HG03469 (cell line): ENCODE measurements at regions not wholly inside any gene's neighbourhood (a gene's known extent, or its start where the extent isn't known, plus 50 kb on each side); places are given as distances from the start of the nearest gene placed in this dataset.
"Not testable (repeated sequence)": the region's sequence is repeated elsewhere in the genome, so short reads cannot be mapped to it uniquely, and the experiment has no call there.

Source experiments
- ATAC-seq: cut with Tn5 transposase; IDR thresholded peaks from one replicate; pipeline ENCODE4 v1.9.1; 2021; ENCODE audit warnings: mild to moderate bottlenecking, moderate library complexity, moderate number of reproducible peaks; ENCODE audit not compliant: unreplicated experiment

DNA sequence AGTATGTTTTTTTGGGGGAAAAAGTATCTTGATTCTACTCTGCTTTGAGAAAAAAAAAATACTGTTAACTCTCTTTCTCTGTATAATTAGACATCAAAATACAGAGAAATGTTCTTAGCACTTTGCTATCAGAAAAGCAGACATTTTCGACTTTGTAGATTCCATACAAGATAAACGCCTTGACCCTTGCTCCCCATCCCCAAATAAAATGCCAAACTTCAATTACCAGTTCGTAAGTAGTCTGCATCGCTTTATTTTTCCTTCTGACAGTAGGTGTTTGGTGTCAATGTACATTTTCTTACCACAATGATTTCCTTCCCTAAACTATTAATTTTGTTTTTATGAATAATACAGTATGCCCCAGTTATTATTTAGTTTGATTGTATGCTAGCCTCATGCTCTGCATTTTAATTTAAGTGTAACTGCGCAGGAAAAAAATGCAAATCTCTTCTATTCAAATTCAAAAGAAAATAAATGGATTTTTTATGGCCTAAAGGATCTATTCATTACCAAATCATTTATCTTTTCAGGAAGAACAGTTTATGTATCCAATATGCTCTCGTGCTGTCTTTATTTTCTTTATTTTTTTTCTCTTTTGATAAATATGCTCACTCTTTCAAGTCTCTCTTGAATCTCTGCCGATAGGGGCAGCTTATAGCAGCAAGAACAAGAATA is 84.8 kb upstream of the ZNF217 start:
- ATAC-seq: no peak

DNA sequence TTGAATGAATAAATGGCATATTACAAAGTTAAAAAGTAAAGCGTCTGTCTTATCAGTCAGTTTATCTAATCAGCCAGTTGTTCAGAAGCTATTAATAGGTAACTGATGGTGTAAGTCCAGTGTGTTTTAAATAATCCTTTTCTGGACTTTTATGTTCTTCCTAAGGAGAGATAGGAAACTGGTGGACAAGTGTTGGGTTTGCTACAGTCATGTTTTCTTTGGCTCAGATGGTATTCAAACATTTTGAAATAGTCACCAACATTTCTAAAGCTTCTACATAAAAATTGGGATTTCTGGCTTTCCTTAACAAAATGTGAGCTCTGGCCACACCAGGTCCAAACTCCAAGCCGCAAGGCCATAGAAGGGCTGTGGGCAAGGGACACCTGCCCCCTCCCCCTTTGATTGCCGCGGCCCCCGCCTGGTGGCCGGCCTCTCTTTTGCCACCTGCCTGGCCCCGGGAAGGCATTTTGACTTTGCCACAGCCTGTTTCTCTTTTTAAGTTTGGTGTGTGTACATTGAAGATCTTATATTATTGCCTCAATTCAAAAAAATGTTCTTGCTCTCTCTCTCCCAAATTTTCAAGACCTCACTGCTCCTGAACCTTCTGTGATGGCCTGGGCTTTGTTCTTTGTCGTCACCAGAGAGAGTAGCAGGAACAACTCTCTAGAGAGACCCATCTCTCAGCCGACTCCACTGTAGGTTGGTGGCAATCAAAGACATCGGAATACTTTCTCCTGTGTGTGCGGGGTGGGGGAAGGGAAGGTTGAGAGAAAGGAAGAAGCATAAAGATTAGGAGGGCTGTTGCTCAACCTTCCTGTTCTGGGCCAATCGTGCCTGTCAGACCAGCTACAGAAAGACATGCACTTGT is 84.0 kb upstream of the ZNF217 start:
- ATAC-seq: no peak

DNA sequence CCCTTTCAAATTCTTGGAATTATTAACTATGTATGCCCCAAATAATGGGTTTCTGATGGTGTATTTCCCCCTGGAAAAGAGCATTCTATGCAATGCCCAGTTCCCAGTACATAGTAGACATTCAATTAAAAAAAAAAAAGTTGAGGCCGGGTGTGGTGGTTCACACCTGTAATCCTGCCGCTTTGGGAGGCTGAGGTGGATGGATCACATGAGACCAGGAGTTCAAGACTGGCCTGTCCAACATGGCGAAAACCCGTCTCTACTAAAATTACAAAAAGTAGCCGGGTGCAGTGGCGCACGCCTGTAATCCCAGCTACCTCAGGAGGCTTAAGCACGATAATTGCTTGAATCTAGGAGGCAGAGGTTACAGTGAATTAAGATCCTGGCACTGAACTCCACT is 83.3 kb upstream of the ZNF217 start:
- ATAC-seq: no peak

- no peak for ATAC-seq
These were observed 82.8 kb upstream of the ZNF217 start for GRCh38 chr20:53676519-53676822.

DNA sequence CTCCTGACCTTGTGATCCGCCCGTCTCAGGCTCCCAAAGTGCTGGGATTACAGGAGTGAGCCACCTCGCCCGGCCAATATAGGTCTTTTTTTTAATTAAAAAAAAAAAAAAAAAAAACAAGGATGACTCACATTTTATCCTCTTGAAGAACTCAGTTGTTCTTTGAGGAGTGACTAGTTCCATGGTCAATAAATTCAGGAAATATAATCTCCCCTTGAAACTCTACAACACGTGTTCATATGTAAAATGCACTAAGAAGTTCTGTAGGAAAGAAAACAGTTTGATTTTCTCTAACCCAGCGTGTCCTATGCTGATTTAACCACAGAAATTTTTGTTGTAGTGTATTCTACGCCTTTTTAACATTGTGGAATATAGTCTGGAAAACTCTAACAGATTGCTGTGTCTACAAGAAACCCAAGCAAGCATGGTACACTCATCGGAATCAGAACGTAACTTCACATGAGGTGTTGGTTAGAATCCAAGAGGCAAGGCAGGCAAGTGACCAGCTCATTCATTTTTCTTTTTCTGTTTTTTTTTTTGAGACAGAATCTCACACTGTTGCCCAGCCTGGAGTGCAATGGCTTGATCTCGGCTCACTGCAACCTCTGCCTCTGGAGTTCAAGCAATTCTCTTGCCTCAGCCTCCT is 79.0 kb upstream of the ZNF217 start:
- no peak for ATAC-seq

DNA sequence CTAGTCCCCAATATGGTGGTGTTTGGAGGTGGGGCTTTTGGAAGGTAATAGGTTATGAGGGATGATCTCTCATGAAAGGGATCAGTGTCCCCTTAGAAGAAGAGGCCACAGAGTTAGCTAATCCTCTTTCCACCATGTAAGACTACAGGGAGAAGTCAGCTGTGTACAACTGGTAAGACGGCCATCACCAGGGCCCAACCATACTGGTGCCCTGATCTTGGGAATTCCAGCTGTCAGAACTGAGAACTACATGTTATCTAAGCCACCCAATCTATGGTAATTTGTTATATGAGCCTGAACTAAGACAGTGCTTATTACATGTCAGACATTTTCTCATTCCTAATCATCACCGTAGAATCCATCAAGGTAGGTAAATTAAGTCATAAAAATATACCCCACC is 77.7 kb upstream of the ZNF217 start:
- no peak for ATAC-seq

GRCh38 chr20:53669517-53670313 is 76.1 kb upstream of the ZNF217 start:
- not testable (repeated sequence) for ATAC-seq

- ATAC-seq: no peak
These were observed 75.4 kb upstream of the ZNF217 start for GRCh38 chr20:53668992-53669391.

DNA sequence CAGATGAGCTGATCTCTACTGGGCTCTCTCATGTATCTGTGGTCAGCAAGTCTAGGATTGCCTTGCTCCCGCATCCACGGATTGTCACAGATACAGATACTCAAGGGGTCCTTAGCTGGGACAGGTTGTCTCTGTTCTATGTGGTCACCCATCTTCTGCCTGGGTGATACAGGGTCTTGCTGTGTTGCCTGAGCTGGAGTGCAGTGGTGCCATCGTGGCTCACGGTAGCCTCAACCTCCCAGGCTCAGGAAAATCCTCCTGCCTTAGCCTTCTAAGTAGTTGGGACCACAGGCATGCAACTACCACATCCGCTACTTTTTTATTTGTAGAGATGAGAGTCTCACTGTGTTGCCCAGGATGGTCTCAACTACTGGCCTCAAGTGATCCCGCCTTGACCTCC is 72.5 kb upstream of the ZNF217 start:
- ATAC-seq: no peak

DNA sequence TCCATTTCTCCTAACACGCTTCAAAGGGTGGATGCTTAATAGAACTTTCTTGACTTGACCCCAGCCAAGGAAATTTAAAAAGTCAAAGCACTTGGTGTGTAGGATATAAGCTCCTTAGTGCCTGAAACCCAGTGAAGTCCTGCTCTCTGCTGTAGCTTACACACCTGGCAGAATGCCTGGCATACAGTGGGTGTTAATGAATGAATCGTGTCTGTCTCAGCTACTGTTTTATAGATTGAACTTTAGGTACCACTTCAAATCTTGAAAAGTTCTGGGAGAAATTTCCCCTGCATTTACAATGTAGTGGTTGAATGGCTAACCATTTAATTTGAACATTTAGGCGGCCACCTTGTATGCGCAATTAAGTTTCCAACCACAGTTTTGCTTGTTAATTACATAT is 70.5 kb upstream of the ZNF217 start:
- no peak for ATAC-seq

- not testable (repeated sequence) for ATAC-seq
These were observed 69.9 kb upstream of the ZNF217 start for GRCh38 chr20:53663521-53663920.

DNA sequence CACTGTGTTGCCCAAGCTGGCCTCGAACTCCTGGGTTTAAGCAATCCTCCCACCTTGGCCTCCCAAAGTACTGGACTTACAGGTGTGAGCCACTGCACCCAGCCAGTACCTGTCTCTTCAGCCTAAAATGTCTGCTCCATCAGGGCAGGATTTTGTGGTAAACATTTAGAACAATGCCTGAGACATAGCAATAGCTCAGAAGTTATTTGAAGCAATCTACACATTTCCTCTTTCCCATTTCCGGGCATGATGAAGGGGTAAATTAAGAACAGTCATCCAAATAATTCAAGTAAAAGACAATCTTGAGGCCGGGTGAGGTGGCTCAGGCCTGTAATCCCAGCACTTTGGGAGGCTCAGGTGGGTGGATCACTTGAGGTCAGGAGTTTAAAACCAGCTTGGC is 69.0 kb upstream of the ZNF217 start:
- ATAC-seq: no peak

GRCh38 chr20:53660947-53661381 is 67.3 kb upstream of the ZNF217 start:
- ATAC-seq: no peak

- ATAC-seq: no peak
These were observed 66.7 kb upstream of the ZNF217 start for GRCh38 chr20:53660078-53660909.

- no peak for ATAC-seq
These were observed 65.3 kb upstream of the ZNF217 start for GRCh38 chr20:53658973-53659372.

- ATAC-seq: no peak
These were observed 64.7 kb upstream of the ZNF217 start for GRCh38 chr20:53658322-53658721.

DNA sequence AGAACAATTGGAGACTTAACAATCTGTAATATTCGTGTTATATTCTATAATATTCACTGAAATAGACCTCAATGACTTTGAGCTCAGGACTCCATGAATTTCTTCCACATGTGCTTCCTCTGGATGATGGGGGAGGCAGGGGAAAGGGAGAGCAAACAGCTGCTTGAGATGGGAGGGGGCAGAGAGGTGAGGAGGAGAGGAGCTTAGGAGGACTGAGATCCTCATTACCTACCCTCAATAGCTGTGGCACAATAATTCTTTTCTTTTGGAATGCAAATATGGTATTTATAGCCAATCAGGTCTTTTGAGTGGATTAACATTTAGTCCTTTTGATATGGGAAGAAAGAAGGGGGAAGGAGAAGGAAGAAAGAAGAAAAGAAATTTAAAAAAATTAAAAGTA is 64.1 kb upstream of the ZNF217 start:
- no peak for ATAC-seq

GRCh38 chr20:53657279-53657678 is 63.6 kb upstream of the ZNF217 start:
- no peak for ATAC-seq

DNA sequence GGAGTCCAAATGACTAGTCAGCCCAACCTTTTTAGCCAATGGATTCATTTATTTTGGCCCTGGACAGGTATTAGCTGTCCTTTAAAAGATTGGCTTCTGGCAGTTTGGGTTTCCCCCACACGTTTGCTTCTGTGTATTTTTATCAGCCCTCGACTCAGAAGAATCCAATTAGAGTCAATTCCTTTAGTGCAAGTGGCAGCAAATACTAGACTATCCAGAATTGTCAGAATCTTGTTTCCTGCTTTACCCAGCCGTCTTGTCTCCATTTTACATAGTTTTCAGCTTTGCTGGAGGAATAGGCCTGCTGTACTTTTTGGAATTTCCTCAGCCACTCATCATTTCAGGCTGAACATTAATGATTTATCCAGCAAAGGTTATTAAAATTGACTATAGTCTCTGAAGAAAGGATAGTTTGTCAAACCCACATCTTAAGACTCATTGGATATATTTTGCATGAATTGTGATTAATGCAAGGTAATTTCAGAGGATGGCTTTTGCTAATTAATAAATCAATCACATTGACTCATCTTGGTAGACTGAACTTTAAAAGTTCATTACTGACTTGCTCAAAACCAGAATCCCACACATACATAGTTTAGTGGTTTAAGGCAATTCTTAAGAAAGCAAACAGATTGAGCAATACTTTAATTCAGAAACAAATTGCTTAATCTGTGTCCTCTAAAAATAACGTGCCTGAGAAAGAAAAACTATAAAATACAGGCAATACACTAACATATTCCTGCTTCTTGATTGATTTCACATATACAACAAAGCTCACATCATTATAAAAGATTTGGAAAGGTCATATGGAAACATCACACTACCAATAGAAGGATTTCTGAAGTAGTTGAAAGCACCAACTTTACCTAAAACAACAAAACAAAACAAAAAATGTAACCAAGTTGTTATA is 62.9 kb upstream of the ZNF217 start:
- ATAC-seq: no peak
